Esophagus muscularis mucosa (tissue), 4 donors: ENCODE measurements at regions not wholly inside any gene's neighbourhood (a gene's known extent, or its start where the extent isn't known, plus 50 kb on each side); places are given as distances from the start of the nearest gene placed in this dataset.

Source experiments
- DNase-seq: peaks from one replicate; pipeline ENCODE4 v3.0.0-alpha.2; 2017; ENCODE audit errors: extremely low spot score
- H3K27ac ChIP-seq, 4 donors: fragments of 200-600 bp; sonication (generic); replicated peaks in 1 of 4; 1 replicate in 3 of 4; 2 replicates in 1 of 4; pipeline ENCODE4 v1.5.1; 2016 to 2019; ENCODE audit warnings: mild to moderate bottlenecking in 1 of 4
- H3K27me3 ChIP-seq, 4 donors: fragments of 200-600 bp; sonication (generic); one replicate each; pipeline versions ENCODE4 v1.5.1 to v1.6.0; 2016 to 2019
- H3K36me3 ChIP-seq, 4 donors: fragments of 200-600 bp; sonication (generic); one replicate each; pipeline ENCODE4 v1.5.1; 2016 to 2019
- H3K4me1 ChIP-seq, 4 donors: fragments of 200-600 bp; sonication (generic); one replicate each; pipeline ENCODE4 v1.5.1; 2016 to 2019
- H3K4me3 ChIP-seq, 4 donors: fragments of 200-600 bp; sonication (generic); 1 replicate in 2 of 4; 2 replicates in 2 of 4; pipeline ENCODE4 v1.5.1; 2016 to 2019; ENCODE audit warnings: mild to moderate bottlenecking in 4 of 4, moderate library complexity in 1 of 4
- H3K9me3 ChIP-seq, 4 donors: fragments of 200-600 bp; sonication (generic); 1 replicate in 3 of 4; 2 replicates in 1 of 4; pipeline ENCODE4 v1.5.1; 2016 to 2019
- EP300 ChIP-seq: sonication (generic); formaldehyde crosslinking; IDR thresholded peaks from one replicate; pipeline ENCODE4 v1.6.1; 2017; ENCODE audit warnings: antibody characterized with exemption
- POLR2A ChIP-seq: fragments of 450-650 bp; IDR thresholded peaks from one replicate; pipeline ENCODE4 v1.6.1; 2017; ENCODE audit warnings: antibody characterized with exemption, moderate library complexity, mild to moderate bottlenecking, low read depth
- POLR2AphosphoS5 ChIP-seq, 2 donors: sonication (generic); formaldehyde crosslinking; IDR thresholded peaks; one replicate each; pipeline ENCODE4 v1.6.1; 2017; ENCODE audit warnings: antibody characterized with exemption in 2 of 2
- WGBS: methylation state at CpG from one replicate; pipeline ENCODE4 v1.1.5; 2018; 5-methylcytosine and 5-hydroxymethylcytosine counted together
- intact Hi-C: fragments of 100-400 bp; cut with DNase I; formaldehyde crosslinking; loops from one replicate; pipeline ENCODE4 v1.15.1; 2023
- TF ChIP-seq, protein P1 (sequence below), 3 experiments: fragments of 200-600 bp in 2 of 3; fragments of 450-650 bp in 1 of 3; sonication (generic) in 2 of 3; IDR thresholded peaks; one replicate each; pipeline ENCODE4 v1.5.1; 2017 to 2019; ENCODE audit warnings: antibody characterized with exemption in 3 of 3, mild to moderate bottlenecking in 2 of 3, moderate library complexity in 1 of 3

DNA sequence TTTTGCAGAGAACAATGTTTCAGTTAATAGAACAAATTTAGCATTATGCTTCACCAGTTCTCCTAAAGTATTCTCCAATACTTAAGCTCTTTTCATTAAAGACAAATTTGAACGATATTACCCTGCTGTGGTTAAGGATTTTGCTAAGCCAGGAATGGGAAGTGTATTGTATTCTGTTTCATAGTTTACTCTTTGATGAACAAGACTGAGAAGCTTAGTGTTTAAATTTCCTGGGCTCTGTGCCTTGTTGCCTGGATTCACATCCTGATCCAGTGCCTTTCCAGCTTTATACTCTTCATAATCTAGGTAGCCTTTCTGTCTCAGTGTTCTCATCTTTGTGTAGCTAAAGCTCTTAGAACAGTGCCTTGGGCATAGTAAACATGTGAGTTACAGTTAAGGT is 58.6 kb upstream of the GLS start:
- TF ChIP-seq, protein P1, sequence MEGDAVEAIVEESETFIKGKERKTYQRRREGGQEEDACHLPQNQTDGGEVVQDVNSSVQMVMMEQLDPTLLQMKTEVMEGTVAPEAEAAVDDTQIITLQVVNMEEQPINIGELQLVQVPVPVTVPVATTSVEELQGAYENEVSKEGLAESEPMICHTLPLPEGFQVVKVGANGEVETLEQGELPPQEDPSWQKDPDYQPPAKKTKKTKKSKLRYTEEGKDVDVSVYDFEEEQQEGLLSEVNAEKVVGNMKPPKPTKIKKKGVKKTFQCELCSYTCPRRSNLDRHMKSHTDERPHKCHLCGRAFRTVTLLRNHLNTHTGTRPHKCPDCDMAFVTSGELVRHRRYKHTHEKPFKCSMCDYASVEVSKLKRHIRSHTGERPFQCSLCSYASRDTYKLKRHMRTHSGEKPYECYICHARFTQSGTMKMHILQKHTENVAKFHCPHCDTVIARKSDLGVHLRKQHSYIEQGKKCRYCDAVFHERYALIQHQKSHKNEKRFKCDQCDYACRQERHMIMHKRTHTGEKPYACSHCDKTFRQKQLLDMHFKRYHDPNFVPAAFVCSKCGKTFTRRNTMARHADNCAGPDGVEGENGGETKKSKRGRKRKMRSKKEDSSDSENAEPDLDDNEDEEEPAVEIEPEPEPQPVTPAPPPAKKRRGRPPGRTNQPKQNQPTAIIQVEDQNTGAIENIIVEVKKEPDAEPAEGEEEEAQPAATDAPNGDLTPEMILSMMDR (IDR thresholded peaks at IDR 0.05) = no peak
- TF ChIP-seq POLR2AphosphoS5 (IDR thresholded peaks at IDR 0.05) (no peak), EP300 (no peak), POLR2A (no peak)
- Histone ChIP-seq H3K4me3 (no peak overlapping the region), H3K27ac (no peak overlapping the region), H3K9me3 (no peaks in the 10 kb centered on the region), H3K4me1 (peaks cover 6 to 24% (median 22%) of the 10 kb centered on the region in 4 donors), H3K27me3 (no peaks in the 10 kb centered on the region), H3K36me3 (no peaks in the 10 kb centered on the region)
- intact Hi-C loops = no loop called here
- WGBS = 39% methylated on average over 1 of the region's 1 CpG
- DNase-seq = no peak

DNA sequence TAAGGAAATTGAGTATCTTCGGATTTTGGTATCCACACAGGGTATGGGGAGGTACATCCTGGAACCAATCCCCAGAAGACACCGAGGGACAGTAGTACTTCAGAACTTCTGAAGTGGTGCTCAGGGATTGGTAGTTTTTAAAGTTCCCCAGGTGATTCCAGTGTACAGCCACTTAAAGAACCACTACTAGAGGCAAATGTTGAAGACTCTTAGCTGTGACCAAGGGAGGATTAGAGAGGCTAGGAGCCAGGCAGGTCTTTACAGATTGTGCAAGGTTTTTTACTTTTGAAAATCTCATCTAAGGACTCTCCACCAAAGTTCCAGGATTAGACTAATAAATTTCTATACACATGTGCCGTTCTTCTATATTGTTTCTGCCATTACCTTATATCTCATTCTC is 52.9 kb upstream of the GLS start:
- H3K27me3 ChIP-seq = no peaks in the 10 kb centered on the region
- WGBS = 93% methylated on average over 3 of the region's 3 CpGs
- no peak for DNase-seq
- H3K4me1 ChIP-seq = no peaks in the 10 kb centered on the region
- H3K4me3 ChIP-seq = no peak overlapping the region
- TF ChIP-seq EP300 (no peak), POLR2A (no peak), POLR2AphosphoS5 (IDR thresholded peaks at IDR 0.05) (no peak)
- TF ChIP-seq, protein P1 (IDR thresholded peaks at IDR 0.05) = no peak
- no peaks in the 10 kb centered on the region for H3K9me3 ChIP-seq
- intact Hi-C loops = no loop called here
- H3K36me3 ChIP-seq = no peaks in the 10 kb centered on the region
- H3K27ac ChIP-seq = no peak overlapping the region

DNA sequence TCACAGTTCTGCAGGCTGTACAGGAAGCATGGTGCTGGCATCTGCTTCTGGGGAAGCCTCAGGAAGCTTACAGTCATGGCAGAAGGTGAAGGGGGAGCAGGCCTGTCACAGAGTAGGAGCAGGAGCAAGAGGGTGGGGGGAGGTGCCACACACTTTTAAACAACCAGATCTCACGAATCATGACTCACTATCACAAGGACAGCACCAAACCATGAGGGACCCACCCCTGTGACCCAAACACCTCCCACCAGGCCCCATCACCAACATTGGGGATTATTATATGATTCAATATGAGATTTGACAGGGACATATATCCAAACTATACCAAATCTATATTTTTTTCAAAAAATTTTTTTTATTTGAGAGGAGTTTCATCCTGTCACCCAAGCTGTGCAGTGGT is 51.0 kb upstream of the GLS start:
- intact Hi-C loops = no loop called here
- no peaks in the 10 kb centered on the region for H3K9me3 ChIP-seq
- H3K27ac ChIP-seq = no peak overlapping the region
- H3K4me3 ChIP-seq = no peak overlapping the region
- no peak for DNase-seq
- H3K4me1 ChIP-seq = peaks cover 0 to 2% (median under 1%) of the 10 kb centered on the region in 4 donors
- WGBS = 100% methylated on average over 1 of the region's 1 CpG
- TF ChIP-seq POLR2A = no peak
- TF ChIP-seq EP300 = no peak
- TF ChIP-seq POLR2AphosphoS5 (IDR thresholded peaks at IDR 0.05) = no peak
- H3K36me3 ChIP-seq = no peaks in the 10 kb centered on the region
- H3K27me3 ChIP-seq = no peaks in the 10 kb centered on the region
